ENCODE measurements at regions not wholly inside any gene's neighbourhood (a gene's known extent, or its start where the extent isn't known, plus 50 kb on each side); places are given as distances from the start of the nearest gene placed in this dataset.
"Not testable (repeated sequence)": the region's sequence is repeated elsewhere in the genome, so short reads cannot be mapped to it uniquely, and the experiment has no call there.

DNA sequence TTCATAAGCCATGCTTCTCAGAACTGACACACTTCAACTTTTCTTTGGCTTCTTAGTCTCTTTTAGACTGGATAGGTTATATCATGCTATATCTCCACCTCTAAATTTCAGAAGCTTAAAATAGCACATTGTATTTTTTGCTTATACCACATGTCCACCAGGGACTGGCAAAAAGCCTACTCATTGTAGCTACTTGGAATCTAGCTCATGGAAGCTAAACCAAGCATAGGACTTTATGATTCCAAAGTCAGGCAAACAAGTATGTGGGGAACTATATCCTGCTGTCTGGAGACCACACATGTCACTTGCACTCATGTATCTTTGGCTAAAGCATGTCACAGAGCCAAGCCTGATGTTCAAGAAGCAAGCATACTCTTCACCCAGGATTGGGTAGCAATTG, 245.0 kb upstream of the RASGRP1 start:
- H3K4me1 ChIP-seq: no peaks in the 10 kb centered on the region
- no peaks in the 10 kb centered on the region for H3K9me3 ChIP-seq
- ATAC-seq: no peak
- H3K27me3 ChIP-seq (ENCODE audit: insufficient read depth in 3 of 3, low read length in 2 of 3): no peaks in the 10 kb centered on the region
- no peaks in the 10 kb centered on the region for H3K36me3 ChIP-seq (ENCODE audit: insufficient read depth in 1 of 2, low read depth in 1 of 2)
- TF ChIP-seq, protein P1, sequence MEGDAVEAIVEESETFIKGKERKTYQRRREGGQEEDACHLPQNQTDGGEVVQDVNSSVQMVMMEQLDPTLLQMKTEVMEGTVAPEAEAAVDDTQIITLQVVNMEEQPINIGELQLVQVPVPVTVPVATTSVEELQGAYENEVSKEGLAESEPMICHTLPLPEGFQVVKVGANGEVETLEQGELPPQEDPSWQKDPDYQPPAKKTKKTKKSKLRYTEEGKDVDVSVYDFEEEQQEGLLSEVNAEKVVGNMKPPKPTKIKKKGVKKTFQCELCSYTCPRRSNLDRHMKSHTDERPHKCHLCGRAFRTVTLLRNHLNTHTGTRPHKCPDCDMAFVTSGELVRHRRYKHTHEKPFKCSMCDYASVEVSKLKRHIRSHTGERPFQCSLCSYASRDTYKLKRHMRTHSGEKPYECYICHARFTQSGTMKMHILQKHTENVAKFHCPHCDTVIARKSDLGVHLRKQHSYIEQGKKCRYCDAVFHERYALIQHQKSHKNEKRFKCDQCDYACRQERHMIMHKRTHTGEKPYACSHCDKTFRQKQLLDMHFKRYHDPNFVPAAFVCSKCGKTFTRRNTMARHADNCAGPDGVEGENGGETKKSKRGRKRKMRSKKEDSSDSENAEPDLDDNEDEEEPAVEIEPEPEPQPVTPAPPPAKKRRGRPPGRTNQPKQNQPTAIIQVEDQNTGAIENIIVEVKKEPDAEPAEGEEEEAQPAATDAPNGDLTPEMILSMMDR (IDR thresholded peaks at IDR 0.05): no peak
- no peak for DNase-seq
- H3K27ac ChIP-seq: no peak overlapping the region
- H3K4me3 ChIP-seq: no peak overlapping the region
- intact Hi-C loops (cut with DNase I): loop anchor here in 1 of 2 donors (10.0 kb wide), 1 partner anchor 945 kb away; no protein-coding TSS in a partner anchor

DNA sequence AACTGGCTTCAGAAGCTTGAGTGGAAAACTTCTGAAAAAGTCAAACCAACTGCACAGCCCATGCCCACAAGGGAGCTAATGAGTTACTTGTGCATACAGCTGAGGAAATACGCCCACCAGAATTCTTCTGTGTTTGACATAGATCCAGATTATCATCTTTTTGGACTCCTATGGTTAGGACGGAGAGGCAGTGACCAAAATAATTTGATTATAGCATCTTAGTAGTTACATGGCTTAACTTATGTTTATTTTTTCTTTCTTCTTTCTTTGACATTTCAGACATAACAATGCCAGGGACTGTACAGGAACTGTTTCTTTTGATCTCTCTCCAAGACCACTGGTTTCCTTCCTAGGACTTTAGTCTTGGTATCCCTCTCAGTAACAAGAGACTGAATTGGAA, 246.1 kb upstream of the RASGRP1 start:
- no peaks in the 10 kb centered on the region for H3K27me3 ChIP-seq (ENCODE audit: insufficient read depth in 3 of 3, low read length in 2 of 3)
- ATAC-seq: no peak
- H3K9me3 ChIP-seq: no peaks in the 10 kb centered on the region
- H3K27ac ChIP-seq: no peak overlapping the region
- intact Hi-C loops (cut with DNase I): loop anchor here in 1 of 2 donors (10.0 kb wide), 1 partner anchor 944 kb away; no protein-coding TSS in a partner anchor
- no peak overlapping the region for H3K4me3 ChIP-seq
- TF ChIP-seq, protein P1 (IDR thresholded peaks at IDR 0.05): no peak
- 53 to 59% (median 59%) methylated on average over 2 of the region's 2 CpGs for WGBS, 3 donors
- no peak for DNase-seq
- H3K4me1 ChIP-seq: no peaks in the 10 kb centered on the region
- H3K36me3 ChIP-seq (ENCODE audit: insufficient read depth in 1 of 2, low read depth in 1 of 2): no peaks in the 10 kb centered on the region

DNA sequence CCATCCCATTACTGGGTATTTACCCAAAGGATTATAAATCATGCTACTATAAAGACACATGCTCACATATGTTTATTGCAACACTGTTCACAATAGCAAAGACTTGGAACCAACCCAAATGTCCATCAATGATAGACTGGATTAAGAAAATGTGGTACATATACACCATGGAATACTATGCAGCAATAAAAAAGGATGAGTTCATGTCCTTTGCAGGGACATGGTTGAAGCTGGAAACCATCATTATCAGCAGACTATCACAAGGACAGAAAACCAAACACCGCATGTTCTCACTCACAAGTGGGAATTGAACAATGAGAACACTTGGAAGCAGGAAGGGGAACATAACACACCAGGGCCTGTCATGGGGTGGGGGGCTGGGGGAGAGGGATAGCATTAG, 249.6 kb upstream of the RASGRP1 start:
- DNase-seq; H3K4me3 ChIP-seq; ATAC-seq; H3K27me3 ChIP-seq (ENCODE audit: insufficient read depth in 3 of 3, low read length in 2 of 3); H3K36me3 ChIP-seq (ENCODE audit: insufficient read depth in 1 of 2, low read depth in 1 of 2); H3K27ac ChIP-seq; H3K4me1 ChIP-seq; H3K9me3 ChIP-seq: not testable (repeated sequence)
- intact Hi-C loops (cut with DNase I): loop anchor here in 1 of 2 donors (10.0 kb wide), 1 partner anchor 941 kb away; no protein-coding TSS in a partner anchor
- WGBS, 3 donors: 94 to 100% (median 99%) methylated on average over 1 of the region's 1 CpG

DNA sequence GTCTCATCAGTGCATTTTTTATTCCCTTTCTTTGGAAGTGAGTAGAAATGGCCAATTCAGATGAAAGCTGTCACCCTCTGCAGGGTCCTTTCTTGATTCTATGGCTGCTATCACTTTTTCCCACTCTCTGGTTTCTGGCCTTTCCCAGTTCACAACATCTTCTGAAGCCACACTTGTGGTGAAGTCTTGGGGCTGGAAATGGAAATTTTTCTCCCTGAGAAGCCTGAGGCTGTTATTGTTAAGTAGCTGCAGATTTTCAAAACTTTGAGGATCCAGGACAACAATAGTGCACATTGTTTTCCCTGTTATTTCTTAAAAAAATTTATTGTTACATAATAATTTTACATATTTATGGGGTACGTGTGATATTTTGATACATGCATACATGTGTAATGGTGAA, 250.3 kb upstream of the RASGRP1 start:
- 72 to 92% (median 80%) methylated on average over 1 of the region's 1 CpG for WGBS, 3 donors
- H3K9me3 ChIP-seq: no peaks in the 10 kb centered on the region
- DNase-seq (no peak), ATAC-seq (no peak)
- TF ChIP-seq, protein P1 (IDR thresholded peaks at IDR 0.05): no peak
- H3K27ac ChIP-seq: no peak overlapping the region
- no peaks in the 10 kb centered on the region for H3K4me1 ChIP-seq
- no peaks in the 10 kb centered on the region for H3K27me3 ChIP-seq (ENCODE audit: insufficient read depth in 3 of 3, low read length in 2 of 3)
- intact Hi-C loops (cut with DNase I): loop anchor here (5.0 to 10.0 kb wide), 3 partner anchors 762 to 940 kb away; partner anchors contain the start of gene THBS1 (in 1 of the 2)
- no peak overlapping the region for H3K4me3 ChIP-seq
- no peaks in the 10 kb centered on the region for H3K36me3 ChIP-seq (ENCODE audit: insufficient read depth in 1 of 2, low read depth in 1 of 2)

DNA sequence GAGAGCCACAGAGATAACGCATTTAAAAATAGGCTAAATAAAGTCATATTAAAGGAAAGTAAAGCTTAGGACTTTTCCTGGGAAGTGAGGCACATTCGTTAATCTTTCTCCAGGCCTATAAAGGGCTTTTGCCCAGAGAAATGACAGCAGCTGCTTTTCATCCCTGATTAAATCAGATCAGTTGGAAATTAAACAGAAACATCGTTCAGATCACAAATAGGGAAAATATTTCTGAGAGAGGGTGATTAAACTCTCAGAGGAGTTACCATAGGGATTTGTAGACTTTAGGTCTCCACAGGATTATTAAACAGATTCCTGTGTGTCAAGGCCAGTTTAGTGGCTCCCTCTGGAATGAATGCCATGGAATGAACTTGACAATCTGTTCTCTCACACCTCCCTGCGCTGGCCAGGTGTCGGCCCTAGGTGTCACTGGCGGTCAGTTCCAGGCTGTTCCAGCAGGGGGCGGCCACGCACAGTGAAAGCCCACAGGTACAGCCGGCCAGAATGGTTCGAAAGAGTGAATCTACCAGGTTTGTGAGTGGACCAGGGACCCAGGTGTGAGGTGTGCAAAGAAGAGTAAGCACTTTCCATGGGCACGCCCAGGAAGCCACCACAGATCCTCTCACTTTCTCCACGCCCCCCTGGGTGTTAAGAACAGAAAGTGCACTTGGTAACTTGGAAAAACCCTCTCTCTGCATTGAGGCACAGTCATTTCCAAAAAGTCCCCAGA, 253.0 kb upstream of the RASGRP1 start:
- Histone ChIP-seq H3K27me3 (ENCODE audit: insufficient read depth in 3 of 3, low read length in 2 of 3) (no peaks in the 10 kb centered on the region), H3K27ac (no peak overlapping the region), H3K4me1 (no peaks in the 10 kb centered on the region), H3K9me3 (no peaks in the 10 kb centered on the region), H3K36me3 (ENCODE audit: insufficient read depth in 1 of 2, low read depth in 1 of 2) (no peaks in the 10 kb centered on the region), H3K4me3 (no peak overlapping the region)
- 15 to 25% (median 21%) methylated on average over 12 of the region's 12 CpGs for WGBS, 3 donors
- intact Hi-C loops (cut with DNase I): loop anchor here (5.0 to 10.0 kb wide), 3 partner anchors 760 to 937 kb away; partner anchors contain the start of gene THBS1 (in 1 of the 2)
- DNase-seq: peak; percentile 74 to 81
- ATAC-seq: peak; percentile 48 to 85 (median 76)
- TF ChIP-seq, protein P1 (IDR thresholded peaks at IDR 0.05): peak; percentile 91
